ENCODE measurements at regions not wholly inside any gene's neighbourhood (a gene's known extent, or its start where the extent isn't known, plus 50 kb on each side); places are given as distances from the start of the nearest gene placed in this dataset.

DNA sequence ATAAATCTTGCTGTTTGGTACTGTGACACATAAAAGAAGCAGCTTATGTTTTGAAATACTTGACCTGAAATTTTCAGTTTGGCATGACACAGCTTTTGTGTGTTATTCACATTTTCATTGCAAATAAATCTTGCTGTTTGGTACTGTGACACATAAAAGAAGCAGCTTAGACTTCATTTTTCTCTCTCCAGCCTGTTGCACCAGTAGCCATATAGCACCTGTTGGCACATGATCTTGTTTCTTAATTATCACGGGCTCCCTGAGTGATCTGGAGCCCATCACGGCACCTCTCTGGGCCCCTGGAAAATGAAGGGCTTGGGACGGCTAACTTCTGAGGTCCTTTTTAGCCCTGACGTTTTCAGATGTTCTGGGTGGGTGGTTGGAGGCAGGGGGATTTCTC is 77.4 kb upstream of the SLCO3A1 start:
- CTCF ChIA-PET: no interaction called here
- DNase-seq: no peak

DNA sequence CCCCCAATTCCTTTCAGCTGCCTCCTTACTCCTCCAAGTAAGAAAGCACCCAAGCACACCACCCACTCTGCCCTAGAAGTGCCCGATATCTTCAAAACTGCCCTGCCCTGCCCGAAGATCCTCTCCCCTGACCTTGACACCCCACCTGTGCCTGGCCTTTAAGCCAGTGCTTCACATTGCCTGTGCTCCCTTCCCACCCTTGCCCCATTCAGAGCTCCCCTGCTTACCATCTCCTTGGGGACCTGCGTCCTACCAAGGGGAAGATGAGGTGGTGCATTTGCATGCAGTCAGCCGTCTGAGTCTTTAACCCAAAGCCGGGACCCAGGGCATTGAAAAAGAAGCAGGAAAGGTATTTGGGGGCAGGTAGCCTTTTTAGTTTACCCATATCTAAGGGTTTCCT is 73.5 kb upstream of the SLCO3A1 start:
- CTCF ChIA-PET: no interaction called here
- Mint-ChIP-seq H3K9me3 (no peaks in the 10 kb centered on the region), H3K27me3 (peaks cover 3% of the 10 kb centered on the region), H3K4me3 (no peak overlapping the region), H3K27ac (no peak overlapping the region), H3K36me3 (ENCODE audit: low read depth) (no peaks in the 10 kb centered on the region), H3K4me1 (no peaks in the 10 kb centered on the region)
- ATAC-seq (ENCODE audit: low read depth): no peak
- intact Hi-C loops (cut with micrococcal nuclease): no loop called here
- POLR2A ChIA-PET: no interaction called here
- no peak for DNase-seq
- TF ChIP-seq, protein P1, sequence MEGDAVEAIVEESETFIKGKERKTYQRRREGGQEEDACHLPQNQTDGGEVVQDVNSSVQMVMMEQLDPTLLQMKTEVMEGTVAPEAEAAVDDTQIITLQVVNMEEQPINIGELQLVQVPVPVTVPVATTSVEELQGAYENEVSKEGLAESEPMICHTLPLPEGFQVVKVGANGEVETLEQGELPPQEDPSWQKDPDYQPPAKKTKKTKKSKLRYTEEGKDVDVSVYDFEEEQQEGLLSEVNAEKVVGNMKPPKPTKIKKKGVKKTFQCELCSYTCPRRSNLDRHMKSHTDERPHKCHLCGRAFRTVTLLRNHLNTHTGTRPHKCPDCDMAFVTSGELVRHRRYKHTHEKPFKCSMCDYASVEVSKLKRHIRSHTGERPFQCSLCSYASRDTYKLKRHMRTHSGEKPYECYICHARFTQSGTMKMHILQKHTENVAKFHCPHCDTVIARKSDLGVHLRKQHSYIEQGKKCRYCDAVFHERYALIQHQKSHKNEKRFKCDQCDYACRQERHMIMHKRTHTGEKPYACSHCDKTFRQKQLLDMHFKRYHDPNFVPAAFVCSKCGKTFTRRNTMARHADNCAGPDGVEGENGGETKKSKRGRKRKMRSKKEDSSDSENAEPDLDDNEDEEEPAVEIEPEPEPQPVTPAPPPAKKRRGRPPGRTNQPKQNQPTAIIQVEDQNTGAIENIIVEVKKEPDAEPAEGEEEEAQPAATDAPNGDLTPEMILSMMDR (IDR thresholded peaks at IDR 0.05): no peak

More for the DNA sequence above, 77.4 kb upstream of the SLCO3A1 start:
- H3K27me3 Mint-ChIP-seq: peaks cover 3% of the 10 kb centered on the region
- TF ChIP-seq, protein P1 (IDR thresholded peaks at IDR 0.05): no peak
- no peaks in the 10 kb centered on the region for H3K36me3 Mint-ChIP-seq (ENCODE audit: low read depth)
- no peak for ATAC-seq (ENCODE audit: low read depth)
- no peak overlapping the region for H3K27ac Mint-ChIP-seq
- POLR2A ChIA-PET: no interaction called here
- intact Hi-C loops (cut with micrococcal nuclease): no loop called here
- no peak overlapping the region for H3K4me3 Mint-ChIP-seq
- H3K4me1 Mint-ChIP-seq: no peaks in the 10 kb centered on the region
- H3K9me3 Mint-ChIP-seq: no peaks in the 10 kb centered on the region

DNA sequence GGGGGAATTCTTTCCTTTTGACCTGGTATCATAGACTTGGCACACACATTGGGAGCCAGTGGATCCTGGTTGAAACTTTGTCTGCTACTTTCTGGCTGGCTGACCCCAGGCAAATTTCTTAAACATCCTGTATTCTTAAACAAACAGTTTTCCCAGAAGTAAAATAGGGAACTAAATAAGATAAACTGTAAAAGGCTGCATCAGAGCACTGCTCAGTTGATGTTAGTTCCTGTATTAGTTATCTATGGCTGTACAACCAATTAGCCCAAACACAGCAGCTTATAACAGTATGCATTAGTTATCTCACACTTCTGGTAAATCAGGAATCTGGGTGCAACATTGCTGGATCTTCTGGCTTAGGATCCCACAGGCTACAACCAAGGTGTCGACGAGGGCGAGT is 73.1 kb upstream of the SLCO3A1 start:
- no peak overlapping the region for H3K27ac Mint-ChIP-seq
- ChIA-PET POLR2A (no interaction called here), CTCF (no interaction called here)
- H3K9me3 Mint-ChIP-seq: no peaks in the 10 kb centered on the region
- H3K36me3 Mint-ChIP-seq (ENCODE audit: low read depth): no peaks in the 10 kb centered on the region
- H3K4me1 Mint-ChIP-seq: no peaks in the 10 kb centered on the region
- no peak overlapping the region for H3K4me3 Mint-ChIP-seq
- TF ChIP-seq, protein P1 (IDR thresholded peaks at IDR 0.05): no peak
- DNase-seq: no peak
- ATAC-seq (ENCODE audit: low read depth): no peak
- H3K27me3 Mint-ChIP-seq: peaks cover 3% of the 10 kb centered on the region
- intact Hi-C loops (cut with micrococcal nuclease): no loop called here

DNA sequence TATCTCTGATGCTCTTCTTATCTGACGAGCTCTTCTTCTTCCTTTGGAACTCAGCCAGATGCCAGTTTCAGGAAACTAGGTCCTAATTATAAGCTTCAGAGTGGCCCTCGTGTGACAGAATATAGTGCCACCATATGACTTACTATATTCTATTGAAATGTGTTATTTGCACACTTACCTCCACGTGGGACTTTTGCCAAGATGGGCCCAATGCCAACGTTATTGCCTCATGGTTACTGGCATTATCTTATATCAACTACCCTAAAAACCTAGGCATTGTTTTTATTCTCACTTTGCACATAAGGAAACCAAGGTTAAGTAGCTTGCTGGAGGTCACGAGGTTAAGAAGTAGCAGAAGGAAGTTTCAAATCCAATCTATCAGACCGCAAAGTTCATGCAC is 71.3 kb upstream of the SLCO3A1 start:
- Mint-ChIP-seq H3K36me3 (ENCODE audit: low read depth) (no peaks in the 10 kb centered on the region), H3K27ac (no peak overlapping the region), H3K27me3 (peaks cover 5% of the 10 kb centered on the region), H3K9me3 (no peaks in the 10 kb centered on the region), H3K4me1 (no peaks in the 10 kb centered on the region), H3K4me3 (no peak overlapping the region)
- intact Hi-C loops (cut with micrococcal nuclease): no loop called here
- TF ChIP-seq, protein P1 (IDR thresholded peaks at IDR 0.05): no peak
- ChIA-PET CTCF (no interaction called here), POLR2A (no interaction called here)
- no peak for ATAC-seq (ENCODE audit: low read depth)
- DNase-seq: no peak

DNA sequence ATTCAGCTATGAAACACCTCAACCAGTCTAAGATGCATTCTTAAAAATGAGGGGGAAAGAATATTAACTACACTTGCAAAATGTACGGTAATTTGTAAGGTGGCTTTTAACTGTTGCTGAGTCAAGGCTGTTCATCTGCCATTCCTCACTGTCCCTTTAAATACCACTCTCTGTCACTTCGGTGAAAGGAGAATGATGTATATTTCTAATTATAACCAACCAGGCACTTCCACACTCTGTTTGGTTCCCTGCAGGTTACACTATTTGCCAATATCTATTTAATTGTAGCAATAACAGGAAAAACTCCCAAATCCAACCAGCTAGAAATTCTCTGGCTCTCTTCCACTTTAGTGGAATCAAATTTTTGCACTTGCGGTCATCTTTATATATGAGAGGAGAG is 70.5 kb upstream of the SLCO3A1 start:
- ATAC-seq (ENCODE audit: low read depth) (no peak), DNase-seq (no peak)
- ChIA-PET POLR2A (no interaction called here), CTCF (no interaction called here)
- no peaks in the 10 kb centered on the region for H3K4me1 Mint-ChIP-seq
- no peaks in the 10 kb centered on the region for H3K9me3 Mint-ChIP-seq
- no peaks in the 10 kb centered on the region for H3K36me3 Mint-ChIP-seq (ENCODE audit: low read depth)
- no peak overlapping the region for H3K4me3 Mint-ChIP-seq
- H3K27ac Mint-ChIP-seq: no peak overlapping the region
- TF ChIP-seq, protein P1 (IDR thresholded peaks at IDR 0.05): no peak
- peaks cover 5% of the 10 kb centered on the region for H3K27me3 Mint-ChIP-seq
- intact Hi-C loops (cut with micrococcal nuclease): no loop called here
